Erythroblast (primary cell): ENCODE measurements at regions not wholly inside any gene's neighbourhood (a gene's known extent, or its start where the extent isn't known, plus 50 kb on each side); places are given as distances from the start of the nearest gene placed in this dataset.
"Not testable (repeated sequence)": the region's sequence is repeated elsewhere in the genome, so short reads cannot be mapped to it uniquely, and the experiment has no call there.

ENCODE experiments used
- GATA1 ChIP-seq: IDR thresholded peaks from 2 replicates; pipeline ENCODE4 v1.6.1; 2011; ENCODE audit warnings: low read depth, mild to moderate bottlenecking, control low read depth, low read length, moderate library complexity
- POLR2A ChIP-seq: IDR thresholded peaks from 2 replicates; pipeline ENCODE4 v1.6.1; 2011; ENCODE audit warnings: mild to moderate bottlenecking, low read length

GRCh38 chr9:42806674-42807073, 623.2 kb downstream of the SPATA31A6 start:
- TF ChIP-seq POLR2A, GATA1: not testable (repeated sequence)
